ENCODE measurements at regions not wholly inside any gene's neighbourhood (a gene's known extent, or its start where the extent isn't known, plus 50 kb on each side); places are given as distances from the start of the nearest gene placed in this dataset.

DNA sequence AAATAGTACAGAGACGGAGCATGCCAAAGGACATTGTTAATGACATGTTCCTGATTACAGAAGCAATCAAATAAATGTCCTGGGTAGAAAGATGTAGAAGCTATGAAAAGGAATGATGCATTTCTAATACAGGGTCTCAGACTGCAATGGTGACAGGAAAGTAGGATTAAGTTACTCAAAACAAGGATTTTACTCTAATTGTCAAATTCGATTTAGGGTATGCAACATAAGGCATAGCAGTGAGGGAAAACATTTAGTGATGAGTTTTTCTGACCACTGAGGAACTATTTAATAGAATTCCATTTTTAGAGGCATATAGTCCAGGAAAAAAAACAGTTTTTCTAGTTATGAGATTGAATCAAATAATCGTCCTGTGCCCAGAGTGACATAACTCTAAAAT is 715.1 kb upstream of the ACO1 start:
- TF ChIP-seq, protein P1, sequence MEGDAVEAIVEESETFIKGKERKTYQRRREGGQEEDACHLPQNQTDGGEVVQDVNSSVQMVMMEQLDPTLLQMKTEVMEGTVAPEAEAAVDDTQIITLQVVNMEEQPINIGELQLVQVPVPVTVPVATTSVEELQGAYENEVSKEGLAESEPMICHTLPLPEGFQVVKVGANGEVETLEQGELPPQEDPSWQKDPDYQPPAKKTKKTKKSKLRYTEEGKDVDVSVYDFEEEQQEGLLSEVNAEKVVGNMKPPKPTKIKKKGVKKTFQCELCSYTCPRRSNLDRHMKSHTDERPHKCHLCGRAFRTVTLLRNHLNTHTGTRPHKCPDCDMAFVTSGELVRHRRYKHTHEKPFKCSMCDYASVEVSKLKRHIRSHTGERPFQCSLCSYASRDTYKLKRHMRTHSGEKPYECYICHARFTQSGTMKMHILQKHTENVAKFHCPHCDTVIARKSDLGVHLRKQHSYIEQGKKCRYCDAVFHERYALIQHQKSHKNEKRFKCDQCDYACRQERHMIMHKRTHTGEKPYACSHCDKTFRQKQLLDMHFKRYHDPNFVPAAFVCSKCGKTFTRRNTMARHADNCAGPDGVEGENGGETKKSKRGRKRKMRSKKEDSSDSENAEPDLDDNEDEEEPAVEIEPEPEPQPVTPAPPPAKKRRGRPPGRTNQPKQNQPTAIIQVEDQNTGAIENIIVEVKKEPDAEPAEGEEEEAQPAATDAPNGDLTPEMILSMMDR (IDR thresholded peaks at IDR 0.05), result no peak
- no peak for TF ChIP-seq POLR2A (IDR thresholded peaks at IDR 0.05)
